ENCODE measurements at regions not wholly inside any gene's neighbourhood (a gene's known extent, or its start where the extent isn't known, plus 50 kb on each side); places are given as distances from the start of the nearest gene placed in this dataset.

DNA sequence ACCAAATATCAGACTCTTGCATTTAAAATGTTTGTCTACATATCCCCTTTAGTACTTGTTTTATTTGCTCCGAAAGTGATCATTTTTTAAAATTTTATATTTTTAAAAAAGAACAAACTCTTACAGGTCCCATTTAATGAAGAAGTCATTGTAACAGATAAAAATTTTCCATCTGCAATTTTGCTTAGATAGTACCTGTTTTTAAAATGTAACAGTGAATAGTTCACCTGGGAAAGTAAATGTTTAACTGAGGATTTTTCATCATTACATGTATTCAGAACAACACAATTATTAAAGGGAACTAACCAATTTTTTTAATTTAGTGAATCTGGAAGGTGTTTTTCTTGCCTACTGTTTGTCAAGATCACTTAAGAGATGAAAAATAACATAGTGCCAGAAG, 1099.5 kb upstream of the PHF14 start:
- no peak for DNase-seq

DNA sequence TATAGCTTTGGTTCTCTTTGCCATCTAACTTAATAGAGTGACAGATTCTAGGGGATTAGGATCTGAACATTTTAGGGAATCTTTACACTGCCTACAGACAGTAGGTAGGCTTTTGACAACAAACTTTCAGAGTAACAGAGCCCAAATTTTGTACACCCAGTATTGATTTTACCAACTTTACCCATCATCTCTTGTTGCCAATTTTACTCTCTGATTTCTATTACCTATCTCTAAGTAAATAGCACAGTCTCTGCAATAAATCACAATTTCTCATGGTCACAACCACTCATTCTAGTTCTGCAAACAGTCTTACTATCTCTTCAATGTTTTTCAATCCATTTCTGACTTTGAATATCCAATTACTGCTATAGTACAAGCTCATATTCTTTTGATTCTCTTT, 1097.6 kb upstream of the PHF14 start:
- DNase-seq, result no peak

DNA sequence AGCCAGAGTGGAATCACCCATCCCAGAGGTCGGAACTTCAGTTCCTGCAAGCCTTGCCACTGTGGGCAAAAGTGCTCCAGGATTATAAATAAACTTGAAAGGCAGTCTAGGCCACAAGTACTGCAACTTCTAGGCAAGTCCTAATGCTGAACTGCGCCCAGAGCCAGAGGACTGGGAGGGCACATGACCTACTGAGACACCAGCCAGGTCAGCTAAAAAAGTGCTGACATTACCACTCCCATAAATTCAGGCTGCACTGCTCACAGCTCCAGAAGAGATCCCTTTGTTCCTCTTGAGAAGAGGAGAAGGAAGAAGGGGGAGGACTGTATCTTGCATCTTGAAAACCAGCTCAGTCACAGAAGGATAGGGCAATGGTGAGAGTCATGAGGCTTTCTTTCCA, 1084.1 kb upstream of the PHF14 start:
- DNase-seq, result no peak

DNA sequence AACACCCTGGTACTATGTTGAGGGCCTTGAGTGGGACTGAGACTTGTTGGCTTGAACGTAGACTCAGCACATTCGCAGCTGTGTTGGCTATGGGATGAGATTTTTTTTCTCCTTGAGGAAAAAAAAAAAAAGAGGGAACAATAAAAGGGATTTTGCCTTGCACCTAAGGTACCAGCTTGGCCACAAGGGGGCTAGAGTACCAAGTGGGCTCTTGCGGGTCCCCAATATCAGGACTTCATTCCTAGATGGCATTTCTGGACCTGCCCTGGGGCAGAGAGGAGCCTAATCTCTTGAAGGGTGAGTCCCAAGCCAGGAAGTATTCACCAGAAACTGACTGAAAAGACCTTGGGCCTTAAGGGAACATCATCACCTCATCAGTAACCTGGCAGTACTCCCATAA, 1083.6 kb upstream of the PHF14 start:
- no peak for DNase-seq

DNA sequence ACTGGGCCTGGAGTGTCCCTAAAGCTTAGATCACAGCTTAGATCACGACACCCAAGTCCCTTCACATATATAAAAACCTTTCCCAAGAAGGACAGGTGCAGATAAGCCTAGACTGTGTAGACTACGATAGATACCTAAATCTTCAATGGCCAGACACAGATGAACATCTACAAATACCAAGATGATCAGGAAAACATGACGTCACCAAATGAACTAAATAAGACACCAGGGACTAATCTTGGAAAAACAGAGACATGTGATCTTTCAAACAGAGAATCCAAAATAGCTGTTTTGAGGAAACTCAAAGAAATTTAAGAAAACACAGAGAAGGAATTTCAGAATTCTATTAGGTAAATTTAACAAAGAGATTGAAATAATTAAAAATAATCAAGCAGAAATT, 1082.6 kb upstream of the PHF14 start:
- DNase-seq, result no peak

DNA sequence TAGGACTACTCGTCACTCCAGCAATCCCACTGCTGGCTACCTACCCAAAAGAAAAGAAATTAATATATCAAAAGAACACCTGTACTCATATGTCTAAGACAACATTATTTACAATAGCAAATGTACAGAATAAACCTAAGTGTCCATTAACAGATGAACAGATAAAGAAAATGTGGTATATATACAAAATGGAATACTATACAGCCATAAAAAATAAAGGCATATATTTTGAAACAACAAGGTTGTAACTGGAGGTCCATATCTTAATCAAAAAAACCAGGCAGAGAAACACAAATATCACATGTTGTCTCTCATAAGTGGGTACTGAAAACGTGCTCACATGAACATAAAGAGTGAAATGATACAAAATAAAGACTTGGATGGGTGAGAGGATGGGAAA, 1073.3 kb upstream of the PHF14 start:
- no peak for DNase-seq

DNA sequence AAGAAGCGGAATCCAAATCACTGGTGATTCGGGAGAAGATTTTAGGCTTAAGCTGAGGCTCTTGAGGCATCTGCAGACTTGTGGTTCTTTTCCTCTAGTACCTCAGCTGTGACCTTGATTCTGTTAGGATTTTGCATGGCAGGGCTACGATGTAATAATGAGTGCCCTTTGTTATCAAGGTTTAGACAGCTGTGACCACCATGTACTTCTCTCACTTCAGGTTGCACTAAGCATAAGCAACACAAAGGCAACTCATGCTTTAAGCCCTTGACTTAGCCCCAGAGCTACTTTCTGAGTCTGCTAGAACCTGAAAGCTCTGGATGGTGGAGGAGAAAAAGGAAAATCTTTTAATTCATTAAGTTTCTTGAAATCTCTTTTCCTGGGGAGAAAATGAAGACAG, 1052.3 kb upstream of the PHF14 start:
- no peak for DNase-seq

DNA sequence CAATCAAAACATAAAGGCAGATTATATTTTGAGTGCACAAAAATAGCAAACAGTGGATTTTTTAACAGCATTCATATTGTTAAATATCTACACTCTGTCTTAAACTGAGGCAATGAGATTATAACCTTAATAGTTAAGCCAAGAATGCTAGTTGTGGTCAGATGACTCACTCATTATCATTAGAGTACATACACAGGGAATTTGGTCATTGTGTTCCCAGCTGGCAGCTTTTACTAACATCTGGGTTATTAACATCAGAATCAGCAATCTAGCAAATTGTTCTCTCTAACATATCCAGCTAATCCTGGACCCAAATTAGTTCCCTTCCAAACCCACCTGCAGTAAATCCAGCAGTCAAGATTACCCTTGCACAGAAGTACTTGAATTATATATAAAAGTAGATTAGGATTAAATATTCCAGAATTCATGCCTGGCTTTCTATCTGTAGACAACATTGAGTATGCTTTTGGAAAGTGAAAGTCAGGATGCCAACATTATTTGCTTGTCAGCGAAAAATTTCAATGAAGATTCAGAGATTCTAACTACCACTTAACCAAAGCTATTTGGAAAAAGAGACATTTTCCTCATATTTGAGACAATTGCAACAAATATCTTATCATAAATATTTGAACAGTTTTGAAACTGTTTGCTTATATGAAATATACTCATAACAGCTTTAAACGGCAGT, 1035.6 kb upstream of the PHF14 start:
- no peak for DNase-seq

DNA sequence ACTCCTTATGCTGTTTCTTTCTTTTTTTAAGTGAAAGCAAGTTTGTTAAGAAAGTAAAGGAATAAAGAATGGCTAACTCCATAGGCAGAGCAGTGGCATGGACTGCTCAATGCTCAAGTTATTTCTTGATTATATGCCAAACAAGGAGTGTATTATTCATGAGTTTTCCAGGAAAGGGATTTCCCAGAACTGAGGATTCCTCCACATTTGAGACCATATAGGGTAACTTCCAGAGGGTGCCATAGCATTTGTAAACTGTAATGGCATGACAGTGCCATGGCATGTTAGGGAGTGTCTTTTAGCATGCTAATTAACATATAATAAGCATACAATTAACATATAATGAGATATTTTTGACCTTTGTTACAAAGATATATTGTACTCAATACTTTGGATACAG, 1034.5 kb upstream of the PHF14 start:
- no peak for DNase-seq

DNA sequence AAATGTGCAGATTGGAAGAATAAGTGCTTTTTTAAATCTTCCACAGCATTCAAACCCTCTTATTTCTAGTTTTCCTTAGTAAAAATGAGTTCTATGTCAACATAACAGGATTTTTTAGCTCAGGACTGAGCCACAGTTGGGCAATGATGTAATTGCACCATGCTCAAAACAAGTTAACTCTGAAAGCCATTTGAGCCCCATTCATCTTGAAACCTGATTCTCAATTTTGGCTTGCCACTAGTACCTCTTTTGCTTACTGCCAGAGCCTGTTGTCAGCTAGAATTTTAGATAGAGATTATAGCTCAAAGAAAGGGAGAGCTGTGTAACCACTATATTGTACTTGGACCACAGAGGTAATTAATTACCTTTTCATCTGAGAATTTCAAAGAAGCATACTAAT, 1028.5 kb upstream of the PHF14 start:
- no peak for DNase-seq

DNA sequence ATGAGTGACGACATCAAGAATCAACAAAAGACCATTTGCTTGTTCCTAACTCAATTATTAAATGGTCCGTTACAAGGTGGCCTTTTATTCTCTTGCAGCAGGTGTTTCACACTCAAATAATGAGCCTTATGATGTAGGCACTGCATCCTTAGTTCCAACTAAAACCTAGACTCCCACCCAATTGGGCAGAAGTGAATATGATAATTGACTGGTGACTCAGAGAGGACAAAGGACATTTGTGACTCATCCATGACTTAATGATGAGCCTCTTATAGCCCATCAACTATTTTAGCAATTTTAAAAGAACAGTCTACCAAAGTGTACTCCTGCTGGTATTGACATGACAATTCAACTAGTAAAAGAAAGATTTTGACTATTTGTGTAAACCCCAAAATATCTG, 1027.8 kb upstream of the PHF14 start:
- no peak for DNase-seq

DNA sequence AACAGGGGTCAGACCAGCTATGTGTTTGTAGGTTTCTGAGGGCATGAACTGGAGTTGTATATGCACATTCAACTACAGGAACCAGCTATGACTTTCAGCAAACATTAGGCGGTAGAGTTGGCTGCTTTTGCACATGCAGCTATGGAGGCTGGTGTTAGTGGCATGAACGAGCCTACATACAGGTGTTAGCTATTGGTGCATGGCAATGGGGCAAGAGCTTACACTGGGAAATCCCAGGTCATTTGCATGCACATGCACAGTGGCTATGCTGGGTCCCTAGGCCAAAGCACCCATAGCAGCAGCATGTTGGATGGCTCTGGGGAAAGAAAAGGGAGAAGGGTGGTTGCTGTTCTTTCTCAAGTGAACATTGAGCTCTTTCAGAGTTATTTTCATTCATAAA, 1018.5 kb upstream of the PHF14 start:
- DNase-seq, result no peak

DNA sequence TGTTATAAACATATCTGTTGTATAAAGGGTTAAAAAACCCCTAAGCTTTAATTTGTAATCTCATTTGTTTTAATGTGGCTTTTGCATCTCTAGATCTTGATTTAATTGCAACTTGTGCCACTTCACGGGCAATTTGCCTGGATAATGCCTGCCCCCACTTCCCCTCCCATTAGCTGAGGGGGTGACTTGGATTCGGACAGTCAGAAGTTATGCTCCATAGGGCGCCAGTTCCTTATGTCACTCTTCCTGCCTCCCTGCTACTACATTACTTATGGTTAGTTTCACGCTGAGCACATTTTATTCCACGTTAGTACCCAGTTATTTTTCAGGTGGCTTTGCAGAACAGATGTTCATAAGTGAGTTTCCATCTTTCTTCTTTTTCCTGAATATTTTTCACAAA, 1015.2 kb upstream of the PHF14 start:
- DNase-seq, result no peak

DNA sequence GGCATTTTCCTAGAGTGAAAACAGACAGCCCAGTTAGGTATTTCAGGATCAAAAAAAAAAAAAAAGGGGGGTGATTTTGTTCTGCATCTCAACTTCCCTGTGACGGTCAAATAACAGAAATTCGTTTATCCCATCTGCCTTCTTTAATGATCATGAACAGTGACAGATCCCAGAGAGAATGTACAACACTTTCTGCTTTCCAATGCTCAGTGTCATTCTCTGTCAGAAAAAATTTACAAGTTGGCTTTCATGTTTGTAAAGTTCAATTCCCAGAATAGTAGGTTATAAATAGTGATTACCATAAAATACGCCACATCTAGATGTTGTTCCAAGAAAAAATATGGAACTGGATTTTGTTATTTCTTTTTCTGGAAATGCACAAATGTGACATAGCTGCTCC, 1013.2 kb upstream of the PHF14 start:
- DNase-seq, result no peak

DNA sequence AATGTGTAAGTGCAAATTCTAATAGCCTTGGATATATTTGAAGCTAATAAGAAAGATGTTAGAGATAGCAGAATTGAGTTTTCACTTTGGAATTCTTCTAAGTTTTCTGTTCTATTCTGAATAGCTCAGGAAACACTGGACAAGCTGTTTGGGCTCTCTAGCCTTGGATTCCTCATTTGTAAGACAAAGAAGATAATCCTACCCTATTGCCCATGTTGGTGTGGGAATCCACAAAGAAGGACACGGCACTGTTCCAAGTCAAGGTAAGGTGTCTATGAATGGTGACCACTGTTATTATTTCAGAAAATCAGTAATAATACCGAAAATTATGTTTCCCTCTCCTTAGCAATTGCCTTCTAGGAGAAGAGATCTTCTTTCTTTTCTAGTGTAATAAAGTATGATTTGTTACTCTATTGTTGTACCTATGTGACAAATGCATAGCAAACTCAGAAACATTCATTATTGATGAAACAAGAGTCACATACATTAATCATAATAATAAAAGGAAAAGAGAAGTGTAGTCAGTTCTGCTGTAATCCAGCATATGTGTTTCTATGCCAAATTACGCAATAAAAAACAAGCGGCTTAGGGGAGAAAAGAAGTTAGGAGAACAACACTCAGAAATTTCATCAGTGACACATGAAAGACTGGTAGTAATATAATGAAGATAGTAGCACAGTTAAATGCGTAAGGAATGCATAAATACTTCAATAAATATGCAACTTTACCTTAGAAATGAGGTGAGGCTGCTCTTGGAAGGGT, 1012.3 kb upstream of the PHF14 start:
- DNase-seq, result no peak

DNA sequence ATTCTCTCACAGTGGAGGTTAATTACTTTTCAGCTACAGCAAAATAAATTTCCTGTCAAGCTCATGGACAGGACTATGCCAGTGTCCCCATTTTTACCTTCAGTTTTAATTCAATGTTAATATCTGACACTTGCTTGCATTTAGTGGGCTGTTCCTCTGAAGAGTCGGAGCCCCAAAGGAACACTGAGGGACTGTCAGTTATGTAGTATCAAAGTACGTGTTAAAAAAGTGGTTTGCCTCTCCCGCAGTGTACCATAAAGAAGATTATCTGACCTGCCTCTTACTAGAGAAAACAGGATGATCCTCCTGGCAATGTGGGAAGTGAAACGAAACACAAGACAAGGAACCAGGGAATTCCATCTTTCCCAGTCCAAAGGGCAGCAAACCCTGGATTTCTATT, 1010.9 kb upstream of the PHF14 start:
- DNase-seq, result no peak

DNA sequence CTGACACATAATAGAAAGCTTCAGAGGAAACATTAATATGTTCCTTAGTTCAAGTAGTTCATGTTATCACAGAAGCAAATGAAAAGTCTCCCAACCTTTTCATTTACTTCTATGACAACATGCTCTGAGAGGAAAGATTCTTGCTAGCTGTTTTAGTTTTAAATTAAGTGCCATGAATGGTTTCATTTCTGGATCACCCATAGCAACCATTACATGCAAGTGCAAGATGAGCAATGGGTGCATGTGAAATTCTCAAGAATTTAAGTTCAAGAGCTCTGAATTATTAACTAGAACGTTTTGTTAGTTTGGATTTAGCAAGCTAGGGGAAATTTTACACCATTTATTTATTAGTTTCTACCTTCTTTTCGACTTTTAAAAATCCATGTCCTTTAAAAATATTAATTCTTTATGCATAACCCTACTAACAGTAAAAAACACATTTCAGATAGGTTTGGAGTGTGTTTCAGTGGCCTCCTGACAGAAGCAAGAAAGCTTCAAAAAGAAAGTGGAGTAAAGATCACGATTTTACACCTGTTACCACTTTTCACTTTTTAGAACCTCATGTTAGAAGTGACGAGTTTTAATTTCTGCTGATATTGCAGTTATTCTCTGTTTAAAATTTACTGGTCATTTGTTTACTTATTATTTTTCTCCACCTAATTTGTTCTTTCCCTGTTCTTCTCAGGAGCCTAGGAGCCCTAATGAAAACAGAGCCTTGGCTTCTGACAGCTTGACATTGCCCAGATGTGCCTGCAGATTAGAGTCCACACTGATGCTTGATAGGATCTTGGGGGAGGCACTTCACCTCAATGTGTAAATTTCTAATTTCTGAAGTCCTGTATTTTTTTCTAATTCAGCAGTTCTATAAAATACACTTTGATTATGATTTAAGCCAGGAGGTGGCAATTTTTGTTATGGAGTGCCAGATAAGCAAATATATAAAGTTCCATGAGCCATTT, 995.3 kb upstream of the PHF14 start:
- no peak for DNase-seq

DNA sequence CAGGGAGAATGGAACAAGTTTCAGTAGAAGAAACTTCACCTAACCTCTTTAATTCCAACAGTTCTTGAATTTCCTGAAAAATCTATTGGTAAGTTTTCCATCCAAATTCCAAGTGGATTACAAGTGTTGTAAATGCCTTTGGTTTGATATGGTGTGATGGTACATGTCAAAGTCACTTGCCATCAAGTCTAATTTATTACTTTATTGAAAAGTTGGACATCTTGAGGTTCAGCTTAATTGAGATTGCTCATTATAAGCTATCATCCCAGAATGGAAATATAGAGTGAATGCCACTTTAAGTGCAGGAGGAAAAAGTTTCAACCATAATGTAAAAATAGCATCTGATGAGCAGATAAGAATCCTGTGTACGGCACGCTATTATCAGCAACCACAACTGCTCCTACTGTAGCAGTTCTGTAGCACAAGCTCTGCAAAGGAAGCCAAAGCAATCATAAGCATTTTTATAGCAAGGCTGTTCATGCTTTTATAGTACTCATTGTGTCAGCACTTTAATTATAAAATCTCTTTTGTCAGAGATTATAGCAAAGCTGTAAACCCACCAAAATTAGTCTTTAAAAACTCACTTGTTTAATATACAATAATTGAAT, 991.8 kb upstream of the PHF14 start:
- DNase-seq, result no peak

DNA sequence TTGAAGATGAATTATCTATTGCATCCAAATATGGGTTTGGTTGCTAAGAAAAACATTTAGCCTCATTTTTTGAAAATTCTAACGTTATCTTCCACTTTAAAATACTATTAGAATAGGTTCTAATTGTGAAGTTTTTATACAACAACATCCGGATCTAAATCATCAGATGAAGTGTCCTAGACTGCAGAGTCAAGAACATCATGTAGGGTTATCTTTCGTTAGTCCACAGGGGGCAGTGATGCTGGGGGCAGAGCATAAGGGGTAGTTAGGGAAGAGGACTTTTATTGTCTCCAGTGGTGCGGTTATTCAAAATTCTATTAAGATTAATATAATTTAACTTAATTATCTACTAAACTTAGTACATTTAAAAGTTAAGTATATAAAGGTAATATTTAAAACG, 990.6 kb upstream of the PHF14 start:
- DNase-seq, result no peak

DNA sequence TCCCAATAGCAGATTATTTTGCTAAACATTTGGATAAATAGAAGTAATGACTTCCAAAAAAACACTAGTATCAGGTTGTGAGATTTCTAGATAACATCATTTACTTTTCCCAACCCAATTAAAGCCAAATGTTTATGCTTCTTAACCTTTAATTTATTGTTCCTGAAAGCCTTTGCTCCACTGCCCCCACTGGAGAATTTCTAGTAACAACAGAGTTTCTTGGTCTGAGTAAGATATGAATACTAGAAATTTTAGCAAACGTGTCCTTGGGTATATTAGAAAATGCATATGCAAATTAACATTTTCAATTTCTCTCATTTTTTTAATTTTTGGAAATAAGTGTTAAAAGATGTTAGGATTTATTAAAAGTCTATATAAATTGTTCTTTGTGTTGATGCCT, 958.0 kb upstream of the PHF14 start:
- no peak for DNase-seq

DNA sequence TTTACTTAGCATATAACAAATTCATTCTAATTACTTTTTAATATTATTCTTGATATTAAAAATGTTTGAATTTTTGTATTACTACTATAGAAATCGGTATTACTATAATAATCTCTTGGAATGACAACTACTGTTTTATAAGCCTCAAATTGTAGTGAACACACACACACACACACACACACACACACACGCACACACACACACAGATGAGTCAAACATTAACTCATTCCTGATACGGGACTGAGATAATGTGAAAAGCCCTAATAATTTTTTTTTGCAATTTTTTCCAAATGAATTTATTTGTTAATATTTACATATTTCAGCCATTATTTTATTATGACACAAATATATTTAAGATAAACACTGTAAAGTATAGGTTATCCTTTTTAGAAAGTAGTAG, 951.2 kb upstream of the PHF14 start:
- no peak for DNase-seq

DNA sequence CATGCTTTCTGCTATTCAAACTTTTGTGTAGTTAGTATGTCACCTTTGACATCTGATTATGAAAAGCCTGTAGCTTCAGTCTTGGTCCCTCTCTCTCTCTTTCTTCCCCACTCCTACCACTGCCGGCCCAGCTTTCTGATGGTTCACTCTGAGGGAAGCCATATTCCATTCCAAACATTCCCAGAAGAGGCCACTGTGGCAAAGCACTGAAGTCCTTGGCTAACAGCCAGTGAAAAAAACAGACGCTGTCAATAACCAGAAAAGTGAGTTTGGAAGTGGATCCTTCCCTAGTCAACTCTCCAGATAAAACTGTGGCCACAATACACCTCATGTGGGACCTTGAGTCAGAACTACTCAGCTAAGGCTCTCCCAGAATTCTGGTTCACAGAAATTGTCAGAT, 950.7 kb upstream of the PHF14 start:
- DNase-seq, result no peak

DNA sequence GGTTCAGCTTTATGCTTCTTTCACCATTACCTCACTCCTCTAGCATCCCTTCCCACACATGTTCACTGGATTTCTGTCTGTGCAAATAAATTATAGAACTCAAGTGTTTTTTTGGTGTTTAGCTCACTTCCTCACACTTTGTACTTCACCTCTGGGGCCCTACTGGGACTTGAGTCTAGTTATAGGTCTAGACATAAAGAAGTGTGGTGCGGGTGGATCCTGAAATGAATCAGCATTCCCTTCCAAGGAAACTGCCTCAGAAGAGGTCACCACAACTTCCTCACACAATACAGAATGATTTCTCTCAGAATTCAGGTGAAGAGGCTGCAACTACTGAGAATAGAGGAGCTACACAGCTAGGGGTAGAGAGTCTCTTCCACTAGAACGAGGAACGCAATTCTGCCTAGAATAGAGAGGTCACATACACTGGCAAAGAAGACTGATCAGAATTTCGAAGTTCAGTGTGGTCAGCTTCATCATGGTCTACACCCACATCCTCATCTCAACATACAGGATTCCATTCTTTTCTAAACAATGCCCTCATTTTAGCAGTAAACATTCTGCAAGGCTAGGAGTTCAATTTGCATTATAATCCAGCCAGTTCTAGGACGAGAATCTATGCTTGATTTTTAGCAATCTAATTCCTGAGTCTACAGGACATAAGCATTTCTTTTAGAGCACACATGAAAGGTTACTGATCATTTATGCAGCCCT, 938.7 kb upstream of the PHF14 start:
- no peak for DNase-seq

Data from stimulated activated CD4-positive, alpha-beta T cell treated with anti-CD3 and anti-CD28 coated beads, Interleukin-2, amount 100 ng/mL, for 48 hours (primary cell).